GM19455 (cell line): ENCODE measurements at regions not wholly inside any gene's neighbourhood (a gene's known extent, or its start where the extent isn't known, plus 50 kb on each side); places are given as distances from the start of the nearest gene placed in this dataset.

ENCODE experiments used
- ATAC-seq: cut with Tn5 transposase; IDR thresholded peaks from one replicate; pipeline ENCODE4 v1.9.1; 2021; ENCODE audit not compliant: unreplicated experiment

GRCh38 chr7:47664650-47665195 is 82.8 kb upstream of the TNS3 start:
- no peak for ATAC-seq

GRCh38 chr7:47663851-47664250 is 81.9 kb upstream of the TNS3 start:
- ATAC-seq, result no peak

- ATAC-seq, result no peak
Observed at GRCh38 chr7:47663213-47663612, 81.3 kb upstream of the TNS3 start.

GRCh38 chr7:47661051-47661714 is 79.3 kb upstream of the TNS3 start:
- no peak for ATAC-seq

GRCh38 chr7:47659664-47660462 is 78.0 kb upstream of the TNS3 start:
- ATAC-seq, result no peak

- no peak for ATAC-seq
Observed at GRCh38 chr7:47658886-47659635, 77.2 kb upstream of the TNS3 start.

- ATAC-seq, result no peak
Observed at GRCh38 chr7:47657126-47657525, 75.2 kb upstream of the TNS3 start.

- ATAC-seq, result no peak
Observed at GRCh38 chr7:47654672-47655298, 72.9 kb upstream of the TNS3 start.

- ATAC-seq, result no peak
Observed at GRCh38 chr7:47653550-47654411, 71.9 kb upstream of the TNS3 start.

- ATAC-seq, result no peak
Observed at GRCh38 chr7:47652591-47652990, 70.7 kb upstream of the TNS3 start.

GRCh38 chr7:47651355-47652317 is 69.7 kb upstream of the TNS3 start:
- ATAC-seq, result no peak

GRCh38 chr7:47649919-47650318 is 68.0 kb upstream of the TNS3 start:
- ATAC-seq, result no peak

- no peak for ATAC-seq
Observed at GRCh38 chr7:47648275-47648925, 66.5 kb upstream of the TNS3 start.

- no peak for ATAC-seq
Observed at GRCh38 chr7:47647918-47648250, 66.0 kb upstream of the TNS3 start.

GRCh38 chr7:47647181-47647917 is 65.4 kb upstream of the TNS3 start:
- peak; percentile 72 for ATAC-seq

- ATAC-seq, result no peak
Observed at GRCh38 chr7:47643716-47644400, 61.9 kb upstream of the TNS3 start.

GRCh38 chr7:47640265-47640664 is 58.4 kb upstream of the TNS3 start:
- ATAC-seq, result no peak
